ENCODE measurements at regions not wholly inside any gene's neighbourhood (a gene's known extent, or its start where the extent isn't known, plus 50 kb on each side); places are given as distances from the start of the nearest gene placed in this dataset.
"Not testable (repeated sequence)": the region's sequence is repeated elsewhere in the genome, so short reads cannot be mapped to it uniquely, and the experiment has no call there.

DNA sequence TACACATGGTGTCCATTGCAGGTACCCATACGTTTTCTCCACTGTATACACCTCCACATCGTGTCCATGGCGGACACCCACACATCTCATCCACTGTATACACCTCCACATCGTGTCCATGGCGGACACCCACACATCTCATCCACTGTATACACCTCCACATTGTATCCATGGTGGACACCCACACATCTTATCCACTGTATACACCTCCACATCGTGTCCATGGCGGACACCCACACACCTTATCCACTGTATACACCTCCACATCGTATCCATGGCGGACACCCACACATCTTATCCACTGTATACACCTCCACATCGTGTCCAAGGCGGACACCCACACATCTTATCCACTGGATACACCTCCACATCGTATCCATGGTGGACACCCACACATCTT, 50.4 kb upstream of the TTC34 start:
- DNase-seq (ENCODE audit: low read depth, low spot score) = not testable (repeated sequence)

- no peak for DNase-seq (ENCODE audit: low read depth, low spot score)
Measured at GRCh38 chr1:2853711-2854110, 52.2 kb upstream of the TTC34 start.

GRCh38 chr1:2854151-2854550, 52.7 kb upstream of the TTC34 start:
- no peak for DNase-seq (ENCODE audit: low read depth, low spot score)

- no peak for DNase-seq (ENCODE audit: low read depth, low spot score)
Measured at GRCh38 chr1:2854611-2855010, 53.1 kb upstream of the TTC34 start.

DNA sequence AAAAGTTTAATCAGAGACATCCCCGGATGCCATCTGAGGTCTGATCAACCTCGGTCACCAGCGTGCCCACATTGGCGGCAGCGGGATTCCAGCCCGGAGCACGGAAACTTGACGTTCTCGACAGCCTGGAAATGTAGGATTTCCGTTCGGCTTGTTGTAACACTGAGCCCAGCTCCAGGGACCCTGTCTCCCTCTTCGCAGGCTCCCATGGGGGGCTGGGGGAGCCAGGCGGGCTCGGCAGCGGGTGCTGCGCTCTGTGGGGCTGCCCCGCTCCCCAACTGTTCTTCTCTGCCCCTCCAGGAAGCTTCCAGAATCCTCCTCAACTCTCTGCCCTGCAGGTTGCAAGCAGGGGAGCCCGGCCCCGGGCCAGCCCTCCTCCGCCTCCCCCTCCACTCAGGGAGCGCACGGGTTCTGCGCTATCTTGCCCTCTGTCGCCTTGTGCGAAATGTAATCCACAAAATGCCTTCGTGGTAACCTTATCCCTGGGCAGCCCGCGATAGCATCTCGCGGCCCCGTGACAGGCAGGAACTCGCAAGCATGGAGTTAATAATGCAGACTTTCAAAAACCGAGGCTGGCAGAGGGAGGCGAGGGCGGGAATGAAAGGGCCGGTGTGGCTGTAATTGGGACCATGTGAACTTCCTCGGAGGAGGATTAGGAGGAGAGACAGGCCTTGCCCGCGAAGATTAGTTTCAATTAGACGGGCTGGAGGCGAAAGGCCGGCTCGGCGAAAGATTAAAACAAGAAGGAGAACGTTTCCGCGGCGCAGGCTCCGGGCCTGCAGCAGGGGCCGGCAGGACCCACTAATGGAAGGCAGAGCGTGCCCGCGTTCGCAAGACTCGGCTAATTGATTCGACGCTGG, 53.9 kb upstream of the TTC34 start:
- DNase-seq (ENCODE audit: low read depth, low spot score) = no peak

DNA sequence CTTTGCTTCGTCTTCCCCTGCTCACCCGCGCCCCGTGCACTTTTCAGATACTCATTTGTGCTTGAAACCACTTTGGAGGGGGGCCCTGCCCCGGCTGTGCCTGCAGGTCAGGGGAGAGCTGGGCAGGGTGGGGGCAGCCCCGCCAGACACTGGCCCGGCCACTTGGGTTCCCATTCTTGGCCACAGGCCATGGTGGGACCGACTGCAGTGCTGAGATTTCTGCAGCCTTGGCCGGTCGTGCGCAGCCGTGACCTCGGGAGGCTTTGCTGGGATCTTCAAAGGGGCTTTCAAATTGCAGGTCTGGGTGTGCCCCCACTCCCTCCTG, 54.5 kb upstream of the TTC34 start:
- no peak for DNase-seq (ENCODE audit: low read depth, low spot score)

DNA sequence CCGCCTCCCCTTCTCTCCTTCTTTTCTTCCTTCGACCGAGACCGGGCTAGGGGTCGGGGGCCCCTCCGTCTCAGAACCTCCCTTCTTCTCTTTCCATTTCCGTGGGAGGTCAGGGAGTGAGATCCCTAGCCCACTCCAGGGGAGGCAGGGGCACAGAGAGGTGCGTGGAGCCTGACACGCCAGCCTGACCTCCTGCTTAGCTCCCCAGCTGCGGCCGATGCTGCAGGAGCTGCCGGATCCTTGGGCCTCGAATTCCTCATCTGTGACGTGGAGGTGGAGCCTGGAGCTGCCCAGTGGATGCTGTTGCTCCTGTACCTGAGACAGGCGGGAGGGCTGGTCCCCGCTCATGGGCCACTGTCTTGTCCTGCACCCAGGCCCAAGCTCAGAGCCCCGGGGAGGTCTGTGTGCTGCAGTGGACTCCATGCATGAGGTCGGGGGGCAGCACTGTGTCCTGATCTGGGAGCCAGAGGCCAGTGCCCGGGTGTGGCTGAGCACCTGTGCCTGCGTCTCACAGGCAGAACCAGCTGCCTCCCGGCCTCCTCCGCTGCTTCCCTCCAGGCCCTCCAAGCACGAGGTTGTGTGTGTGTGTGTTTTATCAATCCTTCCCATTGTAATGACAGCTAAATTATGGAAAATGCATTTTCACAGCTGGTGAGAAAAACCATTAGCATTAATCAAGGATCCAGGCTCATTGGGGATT, 55.3 kb upstream of the TTC34 start:
- no peak for DNase-seq (ENCODE audit: low read depth, low spot score)

GRCh38 chr1:2857521-2857920, 56.0 kb upstream of the TTC34 start:
- DNase-seq (ENCODE audit: low read depth, low spot score) = no peak

DNA sequence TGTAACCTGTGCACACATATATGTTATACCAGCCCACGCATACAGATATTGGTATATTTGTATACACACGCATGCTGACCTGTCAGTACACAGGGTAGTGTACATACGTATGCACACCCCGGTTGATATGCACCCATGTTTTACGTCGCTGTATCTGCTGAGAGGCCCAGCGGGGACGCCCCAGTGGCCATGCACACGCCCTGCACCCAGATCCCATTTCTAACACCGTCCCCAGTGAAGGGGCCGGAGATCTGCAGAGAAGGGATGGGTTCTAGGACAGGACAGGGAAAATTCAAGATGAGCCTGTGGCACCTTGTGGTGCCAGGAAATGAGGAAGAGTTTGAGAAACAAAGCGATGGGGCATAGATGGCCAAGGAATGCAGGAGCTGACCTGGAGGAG, 57.2 kb upstream of the TTC34 start:
- DNase-seq (ENCODE audit: low read depth, low spot score) = no peak

GRCh38 chr1:2859219-2859880, 57.9 kb upstream of the TTC34 start:
- no peak for DNase-seq (ENCODE audit: low read depth, low spot score)

GRCh38 chr1:2859881-2860430, 58.5 kb upstream of the TTC34 start:
- no peak for DNase-seq (ENCODE audit: low read depth, low spot score)

GRCh38 chr1:2860476-2861142, 59.1 kb upstream of the TTC34 start:
- no peak for DNase-seq (ENCODE audit: low read depth, low spot score)

GRCh38 chr1:2861143-2861987, 59.9 kb upstream of the TTC34 start:
- DNase-seq (ENCODE audit: low read depth, low spot score) = no peak

- DNase-seq (ENCODE audit: low read depth, low spot score) = no peak
Measured at GRCh38 chr1:2861988-2862813, 60.7 kb upstream of the TTC34 start.

DNA sequence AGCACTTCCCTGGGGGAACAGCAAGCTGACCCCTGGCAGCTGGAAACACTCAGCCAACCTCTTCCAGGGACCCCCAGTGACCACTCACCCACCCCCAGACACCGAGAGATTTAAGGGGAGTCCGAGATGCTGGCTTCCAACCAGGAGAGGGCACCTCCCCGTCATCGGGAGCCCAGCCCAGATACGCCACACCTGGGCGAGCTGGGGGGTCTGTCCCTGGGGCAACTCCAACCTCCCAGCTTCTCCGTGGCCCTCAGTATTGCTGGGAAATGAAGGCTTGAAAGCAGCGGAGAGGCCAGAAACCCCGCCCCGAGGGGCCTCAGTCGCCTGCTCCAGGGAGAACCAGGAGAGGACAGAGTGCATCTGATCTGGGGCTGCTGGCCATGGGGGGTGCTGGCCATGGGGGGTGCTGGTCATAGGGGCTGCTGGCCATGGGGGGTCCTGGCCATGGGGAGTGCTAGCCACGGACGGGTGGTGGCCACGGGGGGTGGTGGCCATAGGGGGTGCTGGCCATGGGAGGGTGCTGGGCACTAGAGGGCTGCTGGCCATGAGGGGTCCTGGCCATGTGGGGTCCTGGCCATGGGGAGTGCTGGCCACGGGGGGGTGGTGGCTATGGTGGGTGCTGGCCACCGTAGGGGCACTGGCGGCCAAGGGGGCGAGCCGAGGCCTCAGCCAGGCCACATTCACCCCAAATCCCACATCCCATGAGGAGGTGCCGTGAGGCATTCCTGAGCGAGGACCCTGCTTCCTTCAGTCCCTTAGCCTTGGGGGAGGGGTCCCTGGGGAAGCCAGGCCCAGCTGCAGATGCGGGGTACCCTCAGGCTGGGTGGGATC, 61.5 kb upstream of the TTC34 start:
- DNase-seq (ENCODE audit: low read depth, low spot score) = no peak

DNA sequence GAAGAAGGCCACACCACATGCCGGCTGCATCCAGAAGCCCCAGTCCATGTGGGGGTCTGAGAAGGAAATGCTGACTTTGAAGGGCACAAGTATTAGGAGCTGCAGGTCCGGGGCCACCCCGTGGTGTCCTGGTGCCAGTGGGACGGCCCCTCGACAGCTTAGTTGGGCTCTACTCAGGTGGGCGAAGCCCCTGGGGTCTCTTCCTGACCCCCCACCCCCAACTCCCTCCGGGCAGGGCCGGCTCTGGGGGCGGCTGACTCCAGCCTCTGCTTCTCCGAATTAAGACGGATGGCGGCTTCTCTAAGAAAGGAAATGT, 62.1 kb upstream of the TTC34 start:
- no peak for DNase-seq (ENCODE audit: low read depth, low spot score)

GRCh38 chr1:2864203-2864905, 62.9 kb upstream of the TTC34 start:
- no peak for DNase-seq (ENCODE audit: low read depth, low spot score)

DNA sequence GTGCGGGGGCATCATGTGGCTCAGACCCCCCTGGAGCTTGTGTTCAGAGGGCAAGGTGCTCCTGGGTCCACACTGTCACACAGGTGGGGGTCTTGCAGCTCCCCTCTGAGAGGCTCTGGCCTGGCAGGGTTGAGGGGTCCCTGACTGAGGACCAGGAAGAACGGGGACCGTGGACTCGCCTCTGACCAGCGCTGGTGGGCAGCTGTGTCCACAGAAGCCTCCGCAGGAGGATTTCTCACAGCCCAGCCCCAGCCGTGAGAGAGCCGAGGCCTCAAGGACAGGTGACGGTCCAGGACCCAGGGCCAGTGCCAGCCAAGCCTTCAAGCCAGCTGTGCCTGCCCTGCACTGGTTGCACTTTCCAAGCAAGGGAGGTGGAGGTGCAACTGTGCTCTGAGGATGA, 63.5 kb upstream of the TTC34 start:
- DNase-seq (ENCODE audit: low read depth, low spot score) = no peak
